GM23338 (cell line): ENCODE measurements at regions not wholly inside any gene's neighbourhood (a gene's known extent, or its start where the extent isn't known, plus 50 kb on each side); places are given as distances from the start of the nearest gene placed in this dataset.
"Not testable (repeated sequence)": the region's sequence is repeated elsewhere in the genome, so short reads cannot be mapped to it uniquely, and the experiment has no call there.

Source experiments
- CREB1 ChIP-seq: fragments of 250-450 bp; sonication (Bioruptor Pico); IDR thresholded peaks from 2 replicates; pipeline ENCODE4 v1.5.0; 2020; ENCODE audit warnings: low read depth, mild to moderate bottlenecking, moderate library complexity
- CTCF ChIP-seq, 2 experiments: fragments of 200-600 bp in 1 of 2; sonication (generic) in 1 of 2; conservative IDR thresholded peaks; 2 replicates each; pipeline versions ENCODE4 v1.5.1 to v1.6.1; 2016 to 2017; ENCODE audit warnings: antibody characterized with exemption in 2 of 2, low read depth in 2 of 2, mild to moderate bottlenecking in 2 of 2, moderate library complexity in 1 of 2
- EZH2 ChIP-seq: fragments of 200-600 bp; sonication (generic); IDR thresholded peaks from one replicate; pipeline ENCODE4 v1.8.0; 2017; ENCODE audit warnings: antibody characterized with exemption, mild to moderate bottlenecking, low read depth; ENCODE audit not compliant: unreplicated experiment
- EZH2phosphoT487 ChIP-seq: fragments of 200-600 bp; sonication (generic); IDR thresholded peaks from one replicate; pipeline ENCODE4 v1.8.1; 2018; ENCODE audit warnings: antibody characterized with exemption; ENCODE audit not compliant: unreplicated experiment
- JUNB ChIP-seq: IDR thresholded peaks from one replicate; pipeline ENCODE4 v1.6.1; 2016; ENCODE audit warnings: antibody characterized with exemption; ENCODE audit not compliant: unreplicated experiment
- NANOG ChIP-seq: IDR thresholded peaks from 2 replicates; pipeline ENCODE4 v1.6.1; 2016; ENCODE audit warnings: antibody characterized with exemption, borderline replicate concordance
- POLR2AphosphoS5 ChIP-seq: IDR thresholded peaks from 2 replicates; pipeline ENCODE4 v1.6.1; 2016; ENCODE audit warnings: antibody characterized with exemption, low read depth
- REST ChIP-seq: IDR thresholded peaks from one replicate; pipeline ENCODE4 v1.6.1; 2018; ENCODE audit warnings: antibody characterized with exemption; ENCODE audit not compliant: unreplicated experiment
- TF ChIP-seq, protein P1 (sequence below): IDR thresholded peaks from 2 replicates; pipeline ENCODE4 v1.6.1; 2016; ENCODE audit warnings: antibody characterized with exemption

DNA sequence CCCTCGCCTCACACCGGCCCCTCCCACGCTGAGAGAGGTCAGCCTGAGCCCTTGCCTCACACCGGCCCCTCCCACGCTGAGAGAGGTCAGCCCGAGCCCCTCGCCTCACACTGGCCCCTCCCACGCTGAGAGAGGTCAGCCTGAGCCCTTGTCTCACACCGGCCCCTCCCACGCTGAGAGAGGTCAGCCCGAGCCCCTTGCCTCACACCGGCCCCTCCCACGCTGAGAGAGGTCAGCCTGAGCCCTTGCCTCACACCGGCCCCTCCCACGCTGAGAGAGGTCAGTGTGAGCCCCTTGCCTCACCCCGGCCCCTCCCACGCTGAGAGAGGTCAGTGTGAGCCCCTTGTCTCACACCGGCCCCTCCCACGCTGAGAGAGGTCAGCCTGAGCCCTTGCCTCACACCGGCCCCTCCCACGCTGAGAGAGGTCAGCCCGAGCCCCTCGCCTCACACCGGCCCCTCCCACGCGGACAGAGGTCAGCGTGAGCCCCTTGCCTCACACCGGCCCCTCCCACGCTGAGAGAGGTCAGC lies 92.1 kb upstream of the PRDM7 start:
- not testable (repeated sequence) for TF ChIP-seq CTCF (conservative IDR thresholded peaks at IDR 0.05; ENCODE audit: low read depth in 2 of 2); POLR2AphosphoS5; EZH2; CREB1 (CRISPR knock-in tag); EZH2phosphoT487; REST; JUNB; NANOG
- TF ChIP-seq, protein P1, sequence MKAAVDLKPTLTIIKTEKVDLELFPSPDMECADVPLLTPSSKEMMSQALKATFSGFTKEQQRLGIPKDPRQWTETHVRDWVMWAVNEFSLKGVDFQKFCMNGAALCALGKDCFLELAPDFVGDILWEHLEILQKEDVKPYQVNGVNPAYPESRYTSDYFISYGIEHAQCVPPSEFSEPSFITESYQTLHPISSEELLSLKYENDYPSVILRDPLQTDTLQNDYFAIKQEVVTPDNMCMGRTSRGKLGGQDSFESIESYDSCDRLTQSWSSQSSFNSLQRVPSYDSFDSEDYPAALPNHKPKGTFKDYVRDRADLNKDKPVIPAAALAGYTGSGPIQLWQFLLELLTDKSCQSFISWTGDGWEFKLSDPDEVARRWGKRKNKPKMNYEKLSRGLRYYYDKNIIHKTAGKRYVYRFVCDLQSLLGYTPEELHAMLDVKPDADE: not testable (repeated sequence)
